ENCODE measurements at regions not wholly inside any gene's neighbourhood (a gene's known extent, or its start where the extent isn't known, plus 50 kb on each side); places are given as distances from the start of the nearest gene placed in this dataset.
"Not testable (repeated sequence)": the region's sequence is repeated elsewhere in the genome, so short reads cannot be mapped to it uniquely, and the experiment has no call there.

DNA sequence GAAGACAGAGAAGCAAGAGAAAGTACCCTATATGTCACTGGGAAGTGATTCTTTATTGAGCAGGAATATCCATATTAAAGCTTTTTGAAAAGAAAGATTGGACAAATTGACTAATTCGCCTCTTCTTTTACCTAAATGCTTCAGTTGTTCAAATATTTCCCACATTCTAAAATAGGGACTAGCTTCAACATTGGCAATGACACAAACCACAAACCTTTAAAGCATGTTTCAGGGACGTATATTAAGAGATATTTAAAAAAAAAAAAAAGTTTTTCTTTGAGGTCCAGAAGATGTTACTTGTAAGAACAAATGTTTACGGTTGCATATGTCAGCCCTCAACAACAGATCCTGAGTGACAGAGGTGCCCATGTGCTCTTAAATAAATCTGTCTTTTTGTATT lies 235.0 kb upstream of the NFIA start:
- Mint-ChIP-seq H3K27ac (ENCODE audit: unreplicated experiment) (no peak overlapping the region), H3K36me3 (ENCODE audit: low read depth) (peaks cover 18% of the 10 kb centered on the region), H3K27me3 (ENCODE audit: low read depth) (no peaks in the 10 kb centered on the region), H3K4me1 (peaks cover 14% of the 10 kb centered on the region), H3K9me3 (peaks cover 32% of the 10 kb centered on the region), H3K4me3 (no peak overlapping the region)
- DNase-seq (ENCODE audit: low read depth, low spot score): no peak
- TF ChIP-seq, protein P1, sequence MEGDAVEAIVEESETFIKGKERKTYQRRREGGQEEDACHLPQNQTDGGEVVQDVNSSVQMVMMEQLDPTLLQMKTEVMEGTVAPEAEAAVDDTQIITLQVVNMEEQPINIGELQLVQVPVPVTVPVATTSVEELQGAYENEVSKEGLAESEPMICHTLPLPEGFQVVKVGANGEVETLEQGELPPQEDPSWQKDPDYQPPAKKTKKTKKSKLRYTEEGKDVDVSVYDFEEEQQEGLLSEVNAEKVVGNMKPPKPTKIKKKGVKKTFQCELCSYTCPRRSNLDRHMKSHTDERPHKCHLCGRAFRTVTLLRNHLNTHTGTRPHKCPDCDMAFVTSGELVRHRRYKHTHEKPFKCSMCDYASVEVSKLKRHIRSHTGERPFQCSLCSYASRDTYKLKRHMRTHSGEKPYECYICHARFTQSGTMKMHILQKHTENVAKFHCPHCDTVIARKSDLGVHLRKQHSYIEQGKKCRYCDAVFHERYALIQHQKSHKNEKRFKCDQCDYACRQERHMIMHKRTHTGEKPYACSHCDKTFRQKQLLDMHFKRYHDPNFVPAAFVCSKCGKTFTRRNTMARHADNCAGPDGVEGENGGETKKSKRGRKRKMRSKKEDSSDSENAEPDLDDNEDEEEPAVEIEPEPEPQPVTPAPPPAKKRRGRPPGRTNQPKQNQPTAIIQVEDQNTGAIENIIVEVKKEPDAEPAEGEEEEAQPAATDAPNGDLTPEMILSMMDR (conservative IDR thresholded peaks at IDR 0.05): no peak

DNA sequence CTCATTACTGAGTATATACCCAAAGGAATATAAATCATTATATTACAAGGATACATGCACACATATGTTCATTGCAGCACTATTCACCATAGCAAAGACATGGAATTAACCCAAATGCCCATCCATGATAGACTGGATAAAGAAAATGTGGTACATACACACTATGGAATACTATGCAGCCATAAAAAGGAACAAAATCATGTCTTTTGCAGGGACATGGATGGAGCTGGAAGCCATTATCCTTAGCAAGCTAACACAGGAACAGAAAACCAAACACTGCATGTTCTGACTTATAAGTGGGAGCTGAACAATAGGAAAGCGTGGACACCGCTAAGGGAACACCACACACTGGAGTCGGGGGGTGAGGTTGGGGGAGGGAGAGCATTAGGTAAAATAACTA lies 236.7 kb upstream of the NFIA start:
- peaks cover 14% of the 10 kb centered on the region for H3K36me3 Mint-ChIP-seq (ENCODE audit: low read depth)
- H3K4me3 Mint-ChIP-seq; DNase-seq (ENCODE audit: low read depth, low spot score); H3K27ac Mint-ChIP-seq (ENCODE audit: unreplicated experiment); H3K27me3 Mint-ChIP-seq (ENCODE audit: low read depth): not testable (repeated sequence)
- H3K4me1 Mint-ChIP-seq: peaks cover 14% of the 10 kb centered on the region
- peaks cover 26% of the 10 kb centered on the region for H3K9me3 Mint-ChIP-seq

DNA sequence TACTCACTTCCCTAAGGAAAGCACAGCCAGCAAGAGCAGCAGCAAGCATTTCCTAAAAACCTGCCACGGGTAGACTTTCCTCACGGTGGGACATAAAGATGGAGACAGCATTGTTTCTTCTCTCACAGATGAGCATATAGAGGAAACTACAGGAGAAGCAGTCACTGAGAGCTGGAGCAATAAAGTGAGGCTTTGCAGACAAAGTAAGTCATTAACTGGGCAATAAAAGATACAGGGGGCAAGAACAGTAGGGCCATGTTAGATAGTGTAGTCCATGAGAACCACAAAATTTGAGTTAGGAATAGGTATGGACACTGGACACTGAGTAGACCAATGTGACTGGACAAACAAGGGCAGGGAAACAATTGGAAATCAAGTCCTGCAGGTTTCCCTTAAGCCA lies 240.1 kb upstream of the NFIA start:
- H3K36me3 Mint-ChIP-seq (ENCODE audit: low read depth): peaks cover 6% of the 10 kb centered on the region
- no peaks in the 10 kb centered on the region for H3K27me3 Mint-ChIP-seq (ENCODE audit: low read depth)
- H3K4me3 Mint-ChIP-seq: no peak overlapping the region
- no peak overlapping the region for H3K27ac Mint-ChIP-seq (ENCODE audit: unreplicated experiment)
- no peak for DNase-seq (ENCODE audit: low read depth, low spot score)
- H3K4me1 Mint-ChIP-seq: no peaks in the 10 kb centered on the region
- TF ChIP-seq, protein P1 (conservative IDR thresholded peaks at IDR 0.05): no peak
- peaks cover 15% of the 10 kb centered on the region for H3K9me3 Mint-ChIP-seq

DNA sequence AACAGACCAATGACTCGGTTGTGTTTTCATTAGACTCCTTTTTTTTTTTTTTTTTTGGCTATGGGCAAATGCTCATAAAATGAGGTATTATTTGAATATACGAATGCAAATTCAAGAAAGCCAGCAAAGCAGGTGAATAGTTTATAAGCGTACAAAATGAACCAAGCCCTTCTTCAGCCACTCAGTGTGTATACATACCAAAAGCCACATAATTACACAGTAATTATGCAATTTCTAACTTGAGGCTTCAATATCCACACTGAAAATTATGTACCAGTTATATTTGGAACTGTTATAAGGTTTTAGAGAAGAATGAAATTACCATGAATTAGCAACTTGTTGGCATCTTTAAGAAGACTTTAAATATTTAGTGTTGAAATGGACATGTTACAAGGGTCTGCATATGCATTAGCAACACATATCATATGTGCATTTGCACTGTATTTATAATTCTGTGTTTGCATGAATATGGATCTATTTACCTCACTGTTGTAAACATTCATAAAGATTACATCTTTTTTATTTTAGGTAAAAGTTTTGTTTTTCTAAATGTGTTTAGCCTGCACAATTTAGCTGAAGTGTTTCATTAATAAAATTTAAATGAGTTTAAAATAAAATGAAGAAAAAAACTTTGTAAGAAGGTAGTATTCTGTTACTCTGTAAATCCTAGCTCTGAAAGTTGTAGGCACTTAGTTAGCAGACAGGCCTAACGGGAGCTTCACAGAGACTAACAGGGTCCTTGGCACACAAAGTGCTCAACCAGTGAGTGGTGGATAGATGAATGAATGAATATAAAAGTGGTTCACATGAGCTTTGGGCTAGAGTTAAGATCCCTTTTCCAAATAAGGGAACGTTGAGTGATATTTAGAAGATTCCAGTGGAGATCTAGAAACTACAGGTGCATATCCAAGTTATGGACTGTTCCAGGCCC lies 241.0 kb upstream of the NFIA start:
- H3K4me3 Mint-ChIP-seq: no peak overlapping the region
- no peak overlapping the region for H3K27ac Mint-ChIP-seq (ENCODE audit: unreplicated experiment)
- TF ChIP-seq, protein P1 (conservative IDR thresholded peaks at IDR 0.05): no peak
- DNase-seq (ENCODE audit: low read depth, low spot score): no peak
- H3K4me1 Mint-ChIP-seq: no peaks in the 10 kb centered on the region
- peaks cover 6% of the 10 kb centered on the region for H3K36me3 Mint-ChIP-seq (ENCODE audit: low read depth)
- no peaks in the 10 kb centered on the region for H3K27me3 Mint-ChIP-seq (ENCODE audit: low read depth)
- H3K9me3 Mint-ChIP-seq: peaks cover 15% of the 10 kb centered on the region

DNA sequence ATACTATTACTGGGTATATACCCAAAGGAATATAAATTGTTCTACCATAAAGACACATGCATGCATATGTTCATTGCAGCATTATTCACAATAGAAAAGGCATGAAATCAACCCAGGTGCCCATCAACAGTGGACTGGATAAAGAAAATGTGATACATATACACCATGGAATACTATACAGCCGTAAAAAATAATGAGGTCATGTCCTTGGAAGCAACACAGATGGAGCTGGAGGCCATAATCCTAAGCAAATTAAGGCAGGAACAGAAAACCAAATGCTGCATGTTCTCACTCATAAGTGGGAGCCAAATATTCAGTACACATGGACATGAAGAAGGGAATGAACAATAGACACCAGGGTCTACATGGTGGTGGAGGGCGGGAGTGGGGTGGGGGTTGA lies 241.9 kb upstream of the NFIA start:
- not testable (repeated sequence) for H3K4me3 Mint-ChIP-seq; H3K36me3 Mint-ChIP-seq (ENCODE audit: low read depth); H3K4me1 Mint-ChIP-seq; DNase-seq (ENCODE audit: low read depth, low spot score); H3K27me3 Mint-ChIP-seq (ENCODE audit: low read depth); H3K27ac Mint-ChIP-seq (ENCODE audit: unreplicated experiment)
- H3K9me3 Mint-ChIP-seq: peaks cover 15% of the 10 kb centered on the region

DNA sequence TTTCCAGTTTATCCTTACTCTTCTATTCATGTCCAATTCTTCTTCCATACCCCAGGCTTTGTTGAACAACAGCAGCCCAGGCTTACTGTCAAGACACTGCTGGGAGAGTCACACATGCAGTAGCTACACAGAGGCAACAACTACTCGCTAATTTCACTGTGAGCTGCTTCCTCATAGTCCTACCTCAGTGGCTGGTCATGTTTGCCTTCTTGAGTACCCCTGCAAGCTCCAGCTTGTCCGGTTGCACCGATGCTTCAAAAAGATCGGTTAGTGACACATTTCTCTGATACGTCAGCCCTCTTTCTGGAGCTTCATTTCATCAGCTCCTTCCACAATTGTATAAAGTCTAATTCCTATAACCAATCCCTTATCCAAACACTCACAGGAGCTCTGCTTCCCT lies 246.7 kb upstream of the NFIA start:
- H3K4me3 Mint-ChIP-seq: no peak overlapping the region
- H3K27ac Mint-ChIP-seq (ENCODE audit: unreplicated experiment): peak overlapping the region; percentile 75
- H3K27me3 Mint-ChIP-seq (ENCODE audit: low read depth): no peaks in the 10 kb centered on the region
- no peak for DNase-seq (ENCODE audit: low read depth, low spot score)
- H3K4me1 Mint-ChIP-seq: peaks cover 46% of the 10 kb centered on the region
- H3K9me3 Mint-ChIP-seq: peaks cover 3% of the 10 kb centered on the region
- H3K36me3 Mint-ChIP-seq (ENCODE audit: low read depth): peaks cover 3% of the 10 kb centered on the region
- TF ChIP-seq, protein P1 (conservative IDR thresholded peaks at IDR 0.05): no peak
